ENCODE measurements at regions not wholly inside any gene's neighbourhood (a gene's known extent, or its start where the extent isn't known, plus 50 kb on each side); places are given as distances from the start of the nearest gene placed in this dataset.

DNA sequence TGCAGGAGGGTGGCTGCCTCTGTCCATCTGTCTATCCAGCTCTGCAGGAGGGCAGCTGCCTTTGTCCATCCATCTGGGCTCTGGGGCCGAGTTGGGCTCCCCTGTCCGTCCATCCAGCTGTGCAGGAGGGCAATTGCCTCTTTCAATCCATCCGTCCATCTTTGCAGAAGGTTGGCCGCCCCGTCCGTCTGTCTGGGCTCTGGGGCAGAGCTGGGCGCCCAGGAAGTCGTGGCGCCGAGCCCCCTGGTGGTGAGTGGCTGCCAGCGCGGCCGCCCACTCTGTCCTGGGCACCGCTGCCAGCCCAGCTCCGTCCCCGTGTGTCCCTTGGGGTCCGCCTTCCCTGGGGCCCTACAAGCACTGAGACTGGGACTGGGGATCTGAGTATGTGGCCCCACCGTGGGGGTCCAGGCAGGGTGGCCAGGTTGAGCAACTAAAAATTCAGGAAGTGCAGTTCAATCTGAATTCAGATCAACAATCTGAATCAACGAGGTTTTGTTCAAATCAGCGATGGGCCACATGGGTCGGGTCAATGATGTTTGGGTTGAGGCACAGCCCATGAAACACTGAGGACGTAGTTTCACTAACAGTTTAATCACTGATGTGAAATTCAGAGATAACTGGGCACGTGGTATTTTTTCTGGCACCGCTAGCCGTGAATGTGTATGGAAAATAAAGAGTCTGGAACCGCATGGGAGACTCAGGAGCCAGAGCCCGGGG lies 99.1 kb upstream of the ACTRT2 start:
- no peak for ATAC-seq (ENCODE audit: low read depth)
- no peak for DNase-seq (ENCODE audit: low spot score)
- Histone ChIP-seq H3K4me3 (ENCODE audit: severe bottlenecking) (no peak overlapping the region), H3K9me3 (ENCODE audit: severe bottlenecking) (peaks cover 1% of the 10 kb centered on the region), H3K36me3 (ENCODE audit: low read depth) (no peaks in the 10 kb centered on the region), H3K27ac (ENCODE audit: poor library complexity, severe bottlenecking) (no peak overlapping the region), H3K4me1 (ENCODE audit: insufficient read depth, poor library complexity, severe bottlenecking) (no peaks in the 10 kb centered on the region), H3K27me3 (ENCODE audit: insufficient read depth, poor library complexity, severe bottlenecking) (no peaks in the 10 kb centered on the region)
- TF ChIP-seq, protein P1, sequence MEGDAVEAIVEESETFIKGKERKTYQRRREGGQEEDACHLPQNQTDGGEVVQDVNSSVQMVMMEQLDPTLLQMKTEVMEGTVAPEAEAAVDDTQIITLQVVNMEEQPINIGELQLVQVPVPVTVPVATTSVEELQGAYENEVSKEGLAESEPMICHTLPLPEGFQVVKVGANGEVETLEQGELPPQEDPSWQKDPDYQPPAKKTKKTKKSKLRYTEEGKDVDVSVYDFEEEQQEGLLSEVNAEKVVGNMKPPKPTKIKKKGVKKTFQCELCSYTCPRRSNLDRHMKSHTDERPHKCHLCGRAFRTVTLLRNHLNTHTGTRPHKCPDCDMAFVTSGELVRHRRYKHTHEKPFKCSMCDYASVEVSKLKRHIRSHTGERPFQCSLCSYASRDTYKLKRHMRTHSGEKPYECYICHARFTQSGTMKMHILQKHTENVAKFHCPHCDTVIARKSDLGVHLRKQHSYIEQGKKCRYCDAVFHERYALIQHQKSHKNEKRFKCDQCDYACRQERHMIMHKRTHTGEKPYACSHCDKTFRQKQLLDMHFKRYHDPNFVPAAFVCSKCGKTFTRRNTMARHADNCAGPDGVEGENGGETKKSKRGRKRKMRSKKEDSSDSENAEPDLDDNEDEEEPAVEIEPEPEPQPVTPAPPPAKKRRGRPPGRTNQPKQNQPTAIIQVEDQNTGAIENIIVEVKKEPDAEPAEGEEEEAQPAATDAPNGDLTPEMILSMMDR (IDR thresholded peaks at IDR 0.05; ENCODE audit: poor library complexity, severe bottlenecking): peak; percentile 23

DNA sequence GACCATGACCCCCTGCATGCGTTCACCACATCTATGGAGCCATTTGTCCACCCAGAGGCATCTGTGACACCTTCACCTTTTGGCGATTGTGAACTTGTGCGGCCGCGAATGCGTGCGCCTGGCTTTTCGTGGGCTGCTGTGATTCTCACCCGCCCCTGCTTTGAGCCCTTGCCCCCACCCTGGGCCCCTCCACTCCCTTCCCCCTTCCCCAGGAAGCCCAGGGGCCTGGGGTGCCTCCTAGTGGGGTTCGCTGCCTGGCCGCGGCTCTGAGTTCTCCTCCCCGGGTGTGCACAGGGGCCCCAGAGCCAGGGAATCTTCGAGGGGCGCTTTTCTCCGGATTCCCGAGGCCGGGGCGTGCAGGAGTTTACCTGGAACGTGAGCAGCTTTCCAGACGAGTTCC lies 97.9 kb upstream of the ACTRT2 start:
- H3K36me3 ChIP-seq (ENCODE audit: low read depth): no peaks in the 10 kb centered on the region
- H3K27me3 ChIP-seq (ENCODE audit: insufficient read depth, poor library complexity, severe bottlenecking): no peaks in the 10 kb centered on the region
- DNase-seq (ENCODE audit: low spot score): no peak
- no peak overlapping the region for H3K27ac ChIP-seq (ENCODE audit: poor library complexity, severe bottlenecking)
- no peak for ATAC-seq (ENCODE audit: low read depth)
- no peaks in the 10 kb centered on the region for H3K9me3 ChIP-seq (ENCODE audit: severe bottlenecking)
- TF ChIP-seq, protein P1 (IDR thresholded peaks at IDR 0.05; ENCODE audit: poor library complexity, severe bottlenecking): no peak
- H3K4me3 ChIP-seq (ENCODE audit: severe bottlenecking): no peak overlapping the region
- H3K4me1 ChIP-seq (ENCODE audit: insufficient read depth, poor library complexity, severe bottlenecking): no peaks in the 10 kb centered on the region

DNA sequence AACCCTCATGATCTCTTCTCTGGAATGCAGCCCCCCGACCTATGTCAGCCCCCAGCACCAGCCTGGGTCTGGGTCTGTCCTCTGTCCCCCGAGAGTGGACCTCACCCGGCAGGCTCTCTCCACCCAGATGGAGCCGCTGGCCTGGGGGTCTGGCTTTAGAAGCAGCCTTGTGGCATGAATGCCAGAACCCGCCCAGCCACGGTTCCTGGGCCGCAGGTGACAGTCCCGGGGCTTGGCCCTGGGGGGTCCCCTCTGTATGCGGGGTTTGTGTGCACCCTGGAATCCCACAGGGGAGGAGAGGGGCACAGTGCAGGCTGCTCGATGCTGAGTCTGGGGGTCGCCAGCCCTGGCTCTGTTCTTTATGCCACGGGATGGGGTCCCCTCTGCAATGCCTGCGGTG lies 96.0 kb upstream of the ACTRT2 start:
- DNase-seq (ENCODE audit: low spot score): no peak
- TF ChIP-seq, protein P1 (IDR thresholded peaks at IDR 0.05; ENCODE audit: poor library complexity, severe bottlenecking): no peak
- Histone ChIP-seq H3K27me3 (ENCODE audit: insufficient read depth, poor library complexity, severe bottlenecking) (no peaks in the 10 kb centered on the region), H3K36me3 (ENCODE audit: low read depth) (no peaks in the 10 kb centered on the region), H3K4me3 (ENCODE audit: severe bottlenecking) (no peak overlapping the region), H3K9me3 (ENCODE audit: severe bottlenecking) (no peaks in the 10 kb centered on the region), H3K27ac (ENCODE audit: poor library complexity, severe bottlenecking) (no peak overlapping the region), H3K4me1 (ENCODE audit: insufficient read depth, poor library complexity, severe bottlenecking) (no peaks in the 10 kb centered on the region)
- ATAC-seq (ENCODE audit: low read depth): no peak

DNA sequence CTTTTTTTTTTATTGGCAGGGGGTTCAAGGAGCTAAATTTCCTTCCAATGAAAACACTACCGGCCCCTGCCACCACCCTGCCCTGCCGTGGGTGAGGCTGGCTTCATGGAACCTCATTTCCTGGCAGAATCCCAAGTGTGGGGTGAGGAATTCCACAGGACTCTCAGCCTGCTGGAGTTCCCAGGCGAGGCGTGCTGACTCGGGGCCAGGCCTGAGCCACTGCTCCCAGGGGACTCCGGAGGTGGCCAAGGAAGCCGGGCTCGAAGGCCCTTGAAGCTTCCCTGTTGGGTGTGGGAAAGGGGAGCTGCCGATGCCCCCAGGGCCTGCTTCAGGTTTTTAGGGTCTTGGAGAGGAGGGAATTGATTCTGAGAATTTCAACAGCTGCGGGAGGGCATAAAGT lies 95.3 kb upstream of the ACTRT2 start:
- TF ChIP-seq, protein P1 (IDR thresholded peaks at IDR 0.05; ENCODE audit: poor library complexity, severe bottlenecking): no peak
- Histone ChIP-seq H3K4me1 (ENCODE audit: insufficient read depth, poor library complexity, severe bottlenecking) (no peaks in the 10 kb centered on the region), H3K27me3 (ENCODE audit: insufficient read depth, poor library complexity, severe bottlenecking) (no peaks in the 10 kb centered on the region), H3K27ac (ENCODE audit: poor library complexity, severe bottlenecking) (no peak overlapping the region), H3K36me3 (ENCODE audit: low read depth) (no peaks in the 10 kb centered on the region), H3K4me3 (ENCODE audit: severe bottlenecking) (no peak overlapping the region), H3K9me3 (ENCODE audit: severe bottlenecking) (no peaks in the 10 kb centered on the region)
- DNase-seq (ENCODE audit: low spot score): no peak
- ATAC-seq (ENCODE audit: low read depth): no peak

DNA sequence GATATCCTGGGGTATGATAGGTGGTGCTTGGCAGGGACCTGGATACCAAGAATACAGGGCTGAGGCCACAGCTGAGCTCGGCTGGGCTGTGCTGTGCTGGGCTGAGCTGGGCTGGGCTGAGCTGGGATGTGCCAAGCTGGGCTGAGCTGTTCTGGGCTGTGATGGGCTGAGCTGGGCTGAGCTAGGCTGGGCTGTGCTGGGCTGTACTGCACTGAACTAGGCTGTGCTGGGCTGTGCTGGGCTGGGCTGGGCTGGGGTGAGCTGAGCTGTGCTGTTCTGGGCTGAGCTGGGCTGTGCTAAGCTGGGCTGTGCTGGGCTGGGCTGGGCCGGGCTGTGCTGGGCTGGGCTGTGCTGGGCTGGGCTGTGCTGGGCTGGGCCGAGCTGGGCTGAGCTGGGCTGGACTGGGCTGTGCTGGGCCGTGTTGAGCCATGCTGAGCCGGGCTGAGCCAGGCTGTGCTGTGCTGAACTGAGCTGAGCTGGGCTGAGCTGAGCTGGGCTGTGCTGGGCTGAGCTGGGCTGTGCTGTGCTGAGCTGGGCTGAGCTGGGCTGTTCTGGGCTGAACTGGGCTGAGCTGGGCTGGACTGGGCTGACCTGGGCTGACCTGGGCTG lies 94.7 kb upstream of the ACTRT2 start:
- peak; percentile 13; the same call in 1 of the 3 replicates for ATAC-seq (ENCODE audit: low read depth)
- no peak for DNase-seq (ENCODE audit: low spot score)
- H3K36me3 ChIP-seq (ENCODE audit: low read depth): no peaks in the 10 kb centered on the region
- H3K4me3 ChIP-seq (ENCODE audit: severe bottlenecking): no peak overlapping the region
- TF ChIP-seq, protein P1 (IDR thresholded peaks at IDR 0.05; ENCODE audit: poor library complexity, severe bottlenecking): no peak
- H3K9me3 ChIP-seq (ENCODE audit: severe bottlenecking): no peaks in the 10 kb centered on the region
- H3K27me3 ChIP-seq (ENCODE audit: insufficient read depth, poor library complexity, severe bottlenecking): no peaks in the 10 kb centered on the region
- H3K4me1 ChIP-seq (ENCODE audit: insufficient read depth, poor library complexity, severe bottlenecking): no peaks in the 10 kb centered on the region
- no peak overlapping the region for H3K27ac ChIP-seq (ENCODE audit: poor library complexity, severe bottlenecking)
